ENCODE measurements at regions not wholly inside any gene's neighbourhood (a gene's known extent, or its start where the extent isn't known, plus 50 kb on each side); places are given as distances from the start of the nearest gene placed in this dataset.

DNA sequence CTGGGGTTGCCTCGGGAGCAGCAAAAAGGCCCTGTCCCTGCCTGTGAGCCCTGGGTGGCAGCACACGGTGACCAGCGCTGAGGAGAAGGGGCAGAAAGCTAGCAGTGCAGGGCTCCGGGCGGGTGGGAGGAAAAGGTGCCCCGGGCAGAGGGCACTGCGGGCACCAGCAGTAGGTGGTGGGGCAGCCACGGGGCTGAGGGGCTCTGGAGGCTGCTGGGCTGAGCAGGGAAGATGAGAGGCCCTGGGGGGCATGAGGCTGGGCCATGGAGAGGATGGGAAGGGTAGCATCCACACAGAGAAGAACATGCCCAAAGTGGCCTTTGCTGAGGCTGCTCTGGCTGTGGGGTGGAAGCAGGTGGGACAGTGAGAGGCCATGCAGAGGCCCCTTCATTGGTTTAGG is 67.5 kb upstream of the NKX1-1 start:
- no peak overlapping the region for H3K27ac Mint-ChIP-seq
- POLR2A ChIA-PET (ENCODE audit: partially characterized antibody) = no interaction called here
- Histone ChIP-seq H3K36me3 (ENCODE audit: insufficient read depth, low read length) (no peaks in the 10 kb centered on the region), H3K27ac (ENCODE audit: low read depth, low read length) (no peak overlapping the region), H3K4me3 (ENCODE audit: low read length in 2 of 2) (no peak overlapping the region), H3K9me3 (ENCODE audit: control insufficient read depth in 1 of 2, low read length in 2 of 2) (no peaks in the 10 kb centered on the region), H3K27me3 (ENCODE audit: insufficient read depth, low read length) (no peaks in the 10 kb centered on the region), H3K4me1 (ENCODE audit: insufficient read depth, low read length) (no peaks in the 10 kb centered on the region)
- H3K9me3 Mint-ChIP-seq = peaks cover 0 to 4% (median 0%) of the 10 kb centered on the region in 8 donors
- no peaks in the 10 kb centered on the region for H3K4me1 Mint-ChIP-seq
- CTCF ChIA-PET (ENCODE audit: partially characterized antibody) = no interaction called here
- intact Hi-C loops (cut with micrococcal nuclease) = no loop called here
- peaks cover 8 to 19% of the 10 kb centered on the region in 2 donors for H3K27me3 Mint-ChIP-seq
- no peaks in the 10 kb centered on the region for H3K36me3 Mint-ChIP-seq
- DNase-seq = no peak
- peak overlapping the region in 1 of 8 donors; percentile 56 for H3K4me3 Mint-ChIP-seq

DNA sequence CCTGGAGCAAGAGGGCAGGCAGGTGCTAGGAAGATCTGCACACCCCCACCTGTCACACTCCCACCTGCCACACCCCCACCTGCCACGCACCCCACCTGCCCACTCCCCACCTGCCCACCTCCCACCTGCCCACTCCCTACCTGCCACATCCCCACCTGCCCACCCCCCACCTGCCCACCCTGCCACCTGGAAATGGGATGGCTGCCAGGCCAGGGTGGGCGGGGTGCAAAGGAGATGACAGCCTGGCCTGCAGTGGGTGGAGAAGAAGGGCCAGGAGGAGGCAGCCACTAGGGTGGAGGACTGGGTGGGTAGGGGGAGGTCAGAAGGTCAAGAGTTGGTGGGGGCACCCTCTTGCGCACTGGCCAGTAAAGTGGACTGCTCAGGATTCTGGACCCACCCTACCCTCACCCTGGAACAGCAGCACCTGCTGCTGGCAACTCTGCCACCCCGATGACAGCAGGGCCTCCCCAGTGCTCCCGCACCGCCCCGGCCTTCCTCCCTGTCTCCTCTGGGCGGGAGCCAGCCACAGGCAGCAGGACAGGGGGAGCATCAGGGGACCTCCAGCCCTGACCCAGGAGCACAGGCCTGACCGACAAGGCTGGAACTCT is 66.8 kb upstream of the NKX1-1 start:
- Mint-ChIP-seq H3K27ac (no peak overlapping the region), H3K4me3 (no peak overlapping the region), H3K36me3 (no peaks in the 10 kb centered on the region), H3K27me3 (peaks cover 8 to 23% of the 10 kb centered on the region in 2 donors), H3K9me3 (peaks cover 0 to 6% (median 3%) of the 10 kb centered on the region in 8 donors), H3K4me1 (no peaks in the 10 kb centered on the region)
- CTCF ChIA-PET (ENCODE audit: partially characterized antibody) = no interaction called here
- DNase-seq = no peak
- H3K27me3 ChIP-seq (ENCODE audit: insufficient read depth, low read length) = no peaks in the 10 kb centered on the region
- POLR2A ChIA-PET (ENCODE audit: partially characterized antibody) = no interaction called here
- no peaks in the 10 kb centered on the region for H3K9me3 ChIP-seq (ENCODE audit: control insufficient read depth in 1 of 2, low read length in 2 of 2)
- H3K4me3 ChIP-seq (ENCODE audit: low read length in 2 of 2) = no peak overlapping the region
- no peaks in the 10 kb centered on the region for H3K4me1 ChIP-seq (ENCODE audit: insufficient read depth, low read length)
- no peak overlapping the region for H3K27ac ChIP-seq (ENCODE audit: low read depth, low read length)
- no peaks in the 10 kb centered on the region for H3K36me3 ChIP-seq (ENCODE audit: insufficient read depth, low read length)
- intact Hi-C loops (cut with micrococcal nuclease) = no loop called here

- Mint-ChIP-seq H3K27ac (no peak overlapping the region), H3K9me3 (peaks cover 4 to 12% (median 6%) of the 10 kb centered on the region in 8 donors), H3K4me3 (no peak overlapping the region), H3K4me1 (no peaks in the 10 kb centered on the region), H3K27me3 (peaks cover 8 to 24% of the 10 kb centered on the region in 2 donors), H3K36me3 (no peaks in the 10 kb centered on the region)
- ChIA-PET POLR2A (ENCODE audit: partially characterized antibody) (no interaction called here), CTCF (ENCODE audit: partially characterized antibody) (no interaction called here)
- no peaks in the 10 kb centered on the region for H3K4me1 ChIP-seq (ENCODE audit: insufficient read depth, low read length)
- DNase-seq = no peak
- intact Hi-C loops (cut with micrococcal nuclease) = no loop called here
- H3K36me3 ChIP-seq (ENCODE audit: insufficient read depth, low read length) = no peaks in the 10 kb centered on the region
- H3K27me3 ChIP-seq (ENCODE audit: insufficient read depth, low read length) = no peaks in the 10 kb centered on the region
- H3K4me3 ChIP-seq (ENCODE audit: low read length in 2 of 2) = no peak overlapping the region
- no peak overlapping the region for H3K27ac ChIP-seq (ENCODE audit: low read depth, low read length)
- no peaks in the 10 kb centered on the region for H3K9me3 ChIP-seq (ENCODE audit: control insufficient read depth in 1 of 2, low read length in 2 of 2)
Observed at GRCh38 chr4:1472148-1472797, 66.0 kb upstream of the NKX1-1 start.

- no peak for DNase-seq
- H3K36me3 Mint-ChIP-seq = no peaks in the 10 kb centered on the region
- ChIA-PET CTCF (ENCODE audit: partially characterized antibody) (no interaction called here), POLR2A (ENCODE audit: partially characterized antibody) (no interaction called here)
- peaks cover 4 to 12% (median 6%) of the 10 kb centered on the region in 8 donors for H3K9me3 Mint-ChIP-seq
- H3K27ac Mint-ChIP-seq = no peak overlapping the region
- Histone ChIP-seq H3K9me3 (ENCODE audit: control insufficient read depth in 1 of 2, low read length in 2 of 2) (no peaks in the 10 kb centered on the region), H3K27ac (ENCODE audit: low read depth, low read length) (no peak overlapping the region), H3K4me3 (ENCODE audit: low read length in 2 of 2) (no peak overlapping the region), H3K4me1 (ENCODE audit: insufficient read depth, low read length) (no peaks in the 10 kb centered on the region), H3K36me3 (ENCODE audit: insufficient read depth, low read length) (no peaks in the 10 kb centered on the region), H3K27me3 (ENCODE audit: insufficient read depth, low read length) (no peaks in the 10 kb centered on the region)
- intact Hi-C loops (cut with micrococcal nuclease) = no loop called here
- peaks cover 8 to 24% of the 10 kb centered on the region in 2 donors for H3K27me3 Mint-ChIP-seq
- no peaks in the 10 kb centered on the region for H3K4me1 Mint-ChIP-seq
- no peak overlapping the region for H3K4me3 Mint-ChIP-seq
Observed at GRCh38 chr4:1471443-1472147, 65.4 kb upstream of the NKX1-1 start.

DNA sequence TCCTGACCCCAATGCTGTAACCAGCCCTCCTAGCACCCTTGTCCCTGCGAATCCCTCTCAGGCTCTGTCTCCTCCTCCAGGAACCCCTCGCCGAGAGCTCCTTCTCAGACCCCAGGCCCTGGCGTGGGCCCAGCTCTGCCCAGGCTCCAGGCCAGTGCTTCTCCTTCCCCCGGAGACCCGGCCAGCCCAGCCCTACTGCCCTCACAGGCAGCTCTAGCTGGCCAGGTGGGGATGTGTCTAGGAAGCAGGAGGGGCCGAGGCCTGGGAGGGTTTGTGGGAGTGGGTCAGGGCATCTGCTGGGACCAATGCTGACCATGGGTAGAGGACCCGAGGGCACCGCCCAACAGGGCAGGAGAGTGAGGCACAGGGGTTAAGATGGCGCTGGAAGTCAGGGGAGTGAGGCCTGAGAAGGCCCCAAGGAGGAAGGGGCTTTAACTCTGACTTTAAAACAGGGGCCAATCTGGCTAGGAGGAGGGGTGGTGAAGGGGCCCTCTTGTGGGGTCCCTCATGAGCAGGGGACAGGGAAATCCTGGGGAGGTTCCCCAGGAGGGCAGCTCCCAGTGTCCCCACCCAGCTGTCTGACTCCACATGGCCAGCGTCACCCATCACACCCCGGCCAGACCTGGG is 64.7 kb upstream of the NKX1-1 start:
- Histone ChIP-seq H3K9me3 (ENCODE audit: control insufficient read depth in 1 of 2, low read length in 2 of 2) (no peaks in the 10 kb centered on the region), H3K4me3 (ENCODE audit: low read length in 2 of 2) (no peak overlapping the region), H3K27me3 (ENCODE audit: insufficient read depth, low read length) (no peaks in the 10 kb centered on the region), H3K4me1 (ENCODE audit: insufficient read depth, low read length) (no peaks in the 10 kb centered on the region), H3K36me3 (ENCODE audit: insufficient read depth, low read length) (no peaks in the 10 kb centered on the region), H3K27ac (ENCODE audit: low read depth, low read length) (no peak overlapping the region)
- Mint-ChIP-seq H3K36me3 (no peaks in the 10 kb centered on the region), H3K9me3 (peaks cover 4 to 12% (median 6%) of the 10 kb centered on the region in 8 donors), H3K27ac (no peak overlapping the region), H3K4me1 (no peaks in the 10 kb centered on the region), H3K4me3 (no peak overlapping the region), H3K27me3 (peaks cover 8 to 24% of the 10 kb centered on the region in 2 donors)
- POLR2A ChIA-PET (ENCODE audit: partially characterized antibody) = no interaction called here
- CTCF ChIA-PET (ENCODE audit: partially characterized antibody) = no interaction called here
- DNase-seq = no peak
- intact Hi-C loops (cut with micrococcal nuclease) = no loop called here

GRCh38 chr4:1470393-1470670 is 64.1 kb upstream of the NKX1-1 start:
- no peaks in the 10 kb centered on the region for H3K36me3 Mint-ChIP-seq
- peaks cover 6 to 19% of the 10 kb centered on the region in 2 donors for H3K27me3 Mint-ChIP-seq
- H3K27ac Mint-ChIP-seq = no peak overlapping the region
- no peaks in the 10 kb centered on the region for H3K4me1 ChIP-seq (ENCODE audit: insufficient read depth, low read length)
- ChIA-PET POLR2A (ENCODE audit: partially characterized antibody) (no interaction called here), CTCF (ENCODE audit: partially characterized antibody) (no interaction called here)
- intact Hi-C loops (cut with micrococcal nuclease) = no loop called here
- H3K4me1 Mint-ChIP-seq = no peaks in the 10 kb centered on the region
- no peak for DNase-seq
- no peak overlapping the region for H3K4me3 Mint-ChIP-seq
- no peaks in the 10 kb centered on the region for H3K9me3 ChIP-seq (ENCODE audit: control insufficient read depth in 1 of 2, low read length in 2 of 2)
- H3K4me3 ChIP-seq (ENCODE audit: low read length in 2 of 2) = no peak overlapping the region
- H3K27me3 ChIP-seq (ENCODE audit: insufficient read depth, low read length) = no peaks in the 10 kb centered on the region
- peaks cover 2 to 12% (median 6%) of the 10 kb centered on the region in 8 donors for H3K9me3 Mint-ChIP-seq
- no peak overlapping the region for H3K27ac ChIP-seq (ENCODE audit: low read depth, low read length)
- H3K36me3 ChIP-seq (ENCODE audit: insufficient read depth, low read length) = no peaks in the 10 kb centered on the region

GRCh38 chr4:1469607-1470392 is 63.6 kb upstream of the NKX1-1 start:
- Mint-ChIP-seq H3K36me3 (no peaks in the 10 kb centered on the region), H3K27me3 (peaks cover 5 to 18% of the 10 kb centered on the region in 2 donors), H3K27ac (no peak overlapping the region), H3K9me3 (peaks cover 2 to 12% (median 6%) of the 10 kb centered on the region in 8 donors), H3K4me1 (no peaks in the 10 kb centered on the region), H3K4me3 (no peak overlapping the region)
- intact Hi-C loops (cut with micrococcal nuclease) = no loop called here
- CTCF ChIA-PET (ENCODE audit: partially characterized antibody) = no interaction called here
- POLR2A ChIA-PET (ENCODE audit: partially characterized antibody) = no interaction called here
- no peak overlapping the region for H3K27ac ChIP-seq (ENCODE audit: low read depth, low read length)
- no peaks in the 10 kb centered on the region for H3K4me1 ChIP-seq (ENCODE audit: insufficient read depth, low read length)
- H3K9me3 ChIP-seq (ENCODE audit: control insufficient read depth in 1 of 2, low read length in 2 of 2) = no peaks in the 10 kb centered on the region
- no peak overlapping the region for H3K4me3 ChIP-seq (ENCODE audit: low read length in 2 of 2)
- no peaks in the 10 kb centered on the region for H3K27me3 ChIP-seq (ENCODE audit: insufficient read depth, low read length)
- H3K36me3 ChIP-seq (ENCODE audit: insufficient read depth, low read length) = no peaks in the 10 kb centered on the region
- DNase-seq = no peak

Data from CD4-positive, alpha-beta memory T cell (primary cell).